Tibial artery (tissue), 4 donors: ENCODE measurements at regions not wholly inside any gene's neighbourhood (a gene's known extent, or its start where the extent isn't known, plus 50 kb on each side); places are given as distances from the start of the nearest gene placed in this dataset.

Experiments used
- DNase-seq, 2 donors: peaks; one replicate each; pipeline ENCODE4 v3.0.0-alpha.2; 2019
- H3K27ac ChIP-seq, 2 donors: fragments of 200-600 bp; sonication (generic) in 1 of 2; 1 replicate in 1 of 2; 2 replicates in 1 of 2; pipeline ENCODE4 v1.5.1; 2018 to 2019; ENCODE audit warnings: mild to moderate bottlenecking in 1 of 2
- H3K27me3 ChIP-seq, 2 donors: fragments of 200-600 bp; sonication (generic) in 1 of 2; one replicate each; pipeline versions ENCODE4 v1.5.1 to v1.6.0; 2016 to 2019
- H3K36me3 ChIP-seq, 3 donors: fragments of 200-600 bp; sonication (generic) in 2 of 3; one replicate each; pipeline ENCODE4 v1.5.1; 2016 to 2019; ENCODE audit warnings: mild to moderate bottlenecking in 2 of 3
- H3K4me1 ChIP-seq, 4 donors: fragments of 200-600 bp; sonication (generic) in 2 of 4; 1 replicate in 3 of 4; 2 replicates in 1 of 4; pipeline ENCODE4 v1.5.1; 2016 to 2019
- H3K4me3 ChIP-seq, 2 donors: fragments of 200-600 bp; sonication (generic) in 1 of 2; 1 replicate in 1 of 2; 2 replicates in 1 of 2; pipeline ENCODE4 v1.5.1; 2018 to 2019; ENCODE audit warnings: mild to moderate bottlenecking in 2 of 2
- H3K9me3 ChIP-seq, 3 donors: fragments of 200-600 bp; sonication (generic) in 1 of 3; one replicate each; pipeline ENCODE4 v1.5.1; 2016 to 2019
- intact Hi-C: fragments of 100-400 bp; cut with DNase I; formaldehyde crosslinking; loops from one replicate; pipeline ENCODE4 v1.15.0; 2023; ENCODE audit warnings: low total_unique reads
- TF ChIP-seq, protein P1 (sequence below), 2 experiments: fragments of 200-600 bp in 1 of 2; fragments of 450-650 bp in 1 of 2; IDR thresholded peaks; one replicate each; pipeline ENCODE4 v1.5.1; 2017 to 2019; ENCODE audit warnings: antibody characterized with exemption in 2 of 2, mild to moderate bottlenecking in 1 of 2, moderate library complexity in 1 of 2

DNA sequence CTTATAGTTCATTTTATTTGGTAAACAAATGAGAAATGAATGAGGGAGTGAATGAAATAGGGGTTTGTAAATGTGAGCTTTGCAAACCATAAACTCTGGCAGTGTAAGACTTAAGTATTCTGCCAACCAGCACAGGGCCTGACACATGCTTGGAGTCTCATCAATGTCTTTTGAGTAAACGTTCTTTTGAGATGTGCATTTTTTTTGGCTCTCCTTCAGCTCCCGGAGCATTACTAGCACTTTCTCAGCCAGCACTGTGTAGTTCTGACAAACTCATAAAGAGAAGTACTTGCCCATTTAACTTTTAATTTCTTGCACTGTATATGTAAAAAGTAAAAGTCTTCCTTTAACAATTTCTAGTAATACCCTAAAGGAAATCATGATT lies 245.3 kb downstream of the HS3ST1 start:
- Histone ChIP-seq H3K4me3 (no peak overlapping the region), H3K4me1 (no peaks in the 10 kb centered on the region), H3K27me3 (no peaks in the 10 kb centered on the region), H3K36me3 (no peaks in the 10 kb centered on the region), H3K9me3 (no peaks in the 10 kb centered on the region), H3K27ac (no peak overlapping the region)
- TF ChIP-seq, protein P1, sequence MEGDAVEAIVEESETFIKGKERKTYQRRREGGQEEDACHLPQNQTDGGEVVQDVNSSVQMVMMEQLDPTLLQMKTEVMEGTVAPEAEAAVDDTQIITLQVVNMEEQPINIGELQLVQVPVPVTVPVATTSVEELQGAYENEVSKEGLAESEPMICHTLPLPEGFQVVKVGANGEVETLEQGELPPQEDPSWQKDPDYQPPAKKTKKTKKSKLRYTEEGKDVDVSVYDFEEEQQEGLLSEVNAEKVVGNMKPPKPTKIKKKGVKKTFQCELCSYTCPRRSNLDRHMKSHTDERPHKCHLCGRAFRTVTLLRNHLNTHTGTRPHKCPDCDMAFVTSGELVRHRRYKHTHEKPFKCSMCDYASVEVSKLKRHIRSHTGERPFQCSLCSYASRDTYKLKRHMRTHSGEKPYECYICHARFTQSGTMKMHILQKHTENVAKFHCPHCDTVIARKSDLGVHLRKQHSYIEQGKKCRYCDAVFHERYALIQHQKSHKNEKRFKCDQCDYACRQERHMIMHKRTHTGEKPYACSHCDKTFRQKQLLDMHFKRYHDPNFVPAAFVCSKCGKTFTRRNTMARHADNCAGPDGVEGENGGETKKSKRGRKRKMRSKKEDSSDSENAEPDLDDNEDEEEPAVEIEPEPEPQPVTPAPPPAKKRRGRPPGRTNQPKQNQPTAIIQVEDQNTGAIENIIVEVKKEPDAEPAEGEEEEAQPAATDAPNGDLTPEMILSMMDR (IDR thresholded peaks at IDR 0.05), result no peak
- no peak for DNase-seq
- intact Hi-C loops, result no loop called here

- TF ChIP-seq, protein P1 (IDR thresholded peaks at IDR 0.05), result no peak
- Histone ChIP-seq H3K27me3 (no peaks in the 10 kb centered on the region), H3K4me3 (no peak overlapping the region), H3K36me3 (no peaks in the 10 kb centered on the region), H3K27ac (no peak overlapping the region), H3K9me3 (no peaks in the 10 kb centered on the region), H3K4me1 (no peaks in the 10 kb centered on the region)
- intact Hi-C loops, result no loop called here
- DNase-seq, result no peak
These were observed 245.9 kb downstream of the HS3ST1 start for GRCh38 chr4:11182586-11183355.

DNA sequence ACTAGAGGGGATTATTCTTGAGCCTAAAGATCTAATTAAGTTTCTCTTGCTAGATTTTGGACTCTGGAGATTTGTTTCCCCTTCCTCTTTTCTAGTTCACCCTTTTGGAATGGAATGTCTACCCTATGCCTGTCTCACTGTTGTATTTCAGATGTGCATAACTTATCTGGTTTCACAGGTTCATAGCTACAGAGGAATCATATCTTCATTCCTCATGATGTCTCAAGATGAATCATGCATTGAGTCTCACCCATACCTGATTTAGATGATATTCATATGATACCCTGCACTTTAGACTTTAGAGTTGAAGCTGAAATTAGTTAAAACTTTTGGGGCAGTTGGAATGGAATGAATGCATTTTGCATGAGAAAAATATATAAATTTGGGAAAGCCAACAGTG lies 246.7 kb downstream of the HS3ST1 start:
- H3K36me3 ChIP-seq, result no peaks in the 10 kb centered on the region
- H3K4me1 ChIP-seq, result no peaks in the 10 kb centered on the region
- intact Hi-C loops, result no loop called here
- no peak for DNase-seq
- H3K4me3 ChIP-seq, result no peak overlapping the region
- H3K27me3 ChIP-seq, result no peaks in the 10 kb centered on the region
- TF ChIP-seq, protein P1 (IDR thresholded peaks at IDR 0.05), result no peak
- no peaks in the 10 kb centered on the region for H3K9me3 ChIP-seq
- H3K27ac ChIP-seq, result no peak overlapping the region

GRCh38 chr4:11179796-11180195 lies 248.9 kb downstream of the HS3ST1 start:
- DNase-seq, result no peak
- H3K4me3 ChIP-seq, result no peak overlapping the region
- H3K36me3 ChIP-seq, result no peaks in the 10 kb centered on the region
- H3K4me1 ChIP-seq, result no peaks in the 10 kb centered on the region
- no peak overlapping the region for H3K27ac ChIP-seq
- H3K27me3 ChIP-seq, result no peaks in the 10 kb centered on the region
- TF ChIP-seq, protein P1 (IDR thresholded peaks at IDR 0.05), result no peak
- intact Hi-C loops, result no loop called here
- no peaks in the 10 kb centered on the region for H3K9me3 ChIP-seq

- intact Hi-C loops, result no loop called here
- Histone ChIP-seq H3K4me1 (no peaks in the 10 kb centered on the region), H3K4me3 (no peak overlapping the region), H3K36me3 (no peaks in the 10 kb centered on the region), H3K27me3 (no peaks in the 10 kb centered on the region), H3K27ac (no peak overlapping the region), H3K9me3 (no peaks in the 10 kb centered on the region)
- DNase-seq, result no peak
- TF ChIP-seq, protein P1 (IDR thresholded peaks at IDR 0.05), result no peak
These were observed 250.3 kb downstream of the HS3ST1 start for GRCh38 chr4:11178433-11178832.
